BLaER1 (cell line): ENCODE measurements at regions not wholly inside any gene's neighbourhood (a gene's known extent, or its start where the extent isn't known, plus 50 kb on each side); places are given as distances from the start of the nearest gene placed in this dataset.

Experiments
- H3K27ac ChIP-seq: shearing (Covaris generic); formaldehyde crosslinking; 2 replicates; pipeline ENCODE4 v1.8.1; 2022
- H3K27me3 ChIP-seq: shearing (Covaris generic); formaldehyde crosslinking; 2 replicates; pipeline ENCODE4 v1.8.1; 2022
- H3K36me3 ChIP-seq: shearing (Covaris generic); formaldehyde crosslinking; 2 replicates; pipeline ENCODE4 v1.8.1; 2022
- H3K4me1 ChIP-seq: shearing (Covaris generic); formaldehyde crosslinking; 2 replicates; pipeline ENCODE4 v1.8.1; 2022
- H3K4me2 ChIP-seq: shearing (Covaris generic); formaldehyde crosslinking; 2 replicates; pipeline ENCODE4 v1.8.1; 2022
- H3K4me3 ChIP-seq: shearing (Covaris generic); formaldehyde crosslinking; 2 replicates; pipeline ENCODE4 v1.8.1; 2022
- H3K9ac ChIP-seq: shearing (Covaris generic); formaldehyde crosslinking; 2 replicates; pipeline ENCODE4 v1.8.1; 2022
- H3K9me3 ChIP-seq: shearing (Covaris generic); formaldehyde crosslinking; 2 replicates; pipeline ENCODE4 v1.8.1; 2022
- H4K20me1 ChIP-seq: shearing (Covaris generic); formaldehyde crosslinking; 2 replicates; pipeline ENCODE4 v1.8.1; 2022
- Cebpa-rat ChIP-seq: shearing (Covaris generic); IDR thresholded peaks from 2 replicates; pipeline ENCODE4 v1.8.1; 2022

- no peak overlapping the region for H3K27ac ChIP-seq
These were observed 352.4 kb downstream of the KLF5 start for GRCh38 chr13:73411067-73411809.

GRCh38 chr13:73406454-73406853, 347.6 kb downstream of the KLF5 start:
- H4K20me1 ChIP-seq: no peaks in the 10 kb centered on the region
- H3K9ac ChIP-seq: no peak overlapping the region
- no peaks in the 10 kb centered on the region for H3K36me3 ChIP-seq
- no peak for TF ChIP-seq Cebpa-rat
- no peaks in the 10 kb centered on the region for H3K9me3 ChIP-seq
- H3K27ac ChIP-seq: no peak overlapping the region
- H3K27me3 ChIP-seq: no peaks in the 10 kb centered on the region
- H3K4me1 ChIP-seq: no peaks in the 10 kb centered on the region
- no peak overlapping the region for H3K4me3 ChIP-seq
- no peak overlapping the region for H3K4me2 ChIP-seq

More at GRCh38 chr13:73411067-73411809, 352.4 kb downstream of the KLF5 start:
- H3K9me3 ChIP-seq: no peaks in the 10 kb centered on the region
- no peaks in the 10 kb centered on the region for H3K36me3 ChIP-seq
- no peak overlapping the region for H3K9ac ChIP-seq
- H3K4me3 ChIP-seq: no peak overlapping the region
- no peaks in the 10 kb centered on the region for H3K4me1 ChIP-seq
- no peaks in the 10 kb centered on the region for H3K27me3 ChIP-seq
- no peak overlapping the region for H3K4me2 ChIP-seq
- TF ChIP-seq Cebpa-rat: no peak
- no peaks in the 10 kb centered on the region for H4K20me1 ChIP-seq

GRCh38 chr13:73404581-73404980, 345.8 kb downstream of the KLF5 start:
- Histone ChIP-seq H3K4me2 (no peak overlapping the region), H3K9me3 (no peaks in the 10 kb centered on the region), H3K27me3 (no peaks in the 10 kb centered on the region), H3K9ac (no peak overlapping the region), H3K4me1 (no peaks in the 10 kb centered on the region), H3K36me3 (no peaks in the 10 kb centered on the region), H3K4me3 (no peak overlapping the region), H3K27ac (no peak overlapping the region), H4K20me1 (no peaks in the 10 kb centered on the region)
- TF ChIP-seq Cebpa-rat: no peak

GRCh38 chr13:73403355-73404120, 344.7 kb downstream of the KLF5 start:
- H3K4me3 ChIP-seq: no peak overlapping the region
- H3K27me3 ChIP-seq: no peaks in the 10 kb centered on the region
- H3K4me1 ChIP-seq: no peaks in the 10 kb centered on the region
- no peak for TF ChIP-seq Cebpa-rat
- no peaks in the 10 kb centered on the region for H3K9me3 ChIP-seq
- no peaks in the 10 kb centered on the region for H3K36me3 ChIP-seq
- no peak overlapping the region for H3K9ac ChIP-seq
- H3K4me2 ChIP-seq: no peak overlapping the region
- no peaks in the 10 kb centered on the region for H4K20me1 ChIP-seq
- no peak overlapping the region for H3K27ac ChIP-seq

GRCh38 chr13:73401769-73402168, 343.0 kb downstream of the KLF5 start:
- Histone ChIP-seq H4K20me1 (no peaks in the 10 kb centered on the region), H3K27me3 (no peaks in the 10 kb centered on the region), H3K9ac (no peak overlapping the region), H3K4me1 (no peaks in the 10 kb centered on the region), H3K4me2 (no peak overlapping the region), H3K4me3 (no peak overlapping the region), H3K9me3 (no peaks in the 10 kb centered on the region), H3K36me3 (no peaks in the 10 kb centered on the region), H3K27ac (no peak overlapping the region)
- no peak for TF ChIP-seq Cebpa-rat

GRCh38 chr13:73399347-73400216, 340.8 kb downstream of the KLF5 start:
- H3K9ac ChIP-seq: no peak overlapping the region
- H3K9me3 ChIP-seq: no peaks in the 10 kb centered on the region
- H3K36me3 ChIP-seq: no peaks in the 10 kb centered on the region
- H3K4me3 ChIP-seq: no peak overlapping the region
- no peak overlapping the region for H3K4me2 ChIP-seq
- no peaks in the 10 kb centered on the region for H3K4me1 ChIP-seq
- TF ChIP-seq Cebpa-rat: no peak
- no peaks in the 10 kb centered on the region for H4K20me1 ChIP-seq
- H3K27ac ChIP-seq: no peak overlapping the region
- no peaks in the 10 kb centered on the region for H3K27me3 ChIP-seq

GRCh38 chr13:73397496-73398305, 338.9 kb downstream of the KLF5 start:
- no peak overlapping the region for H3K27ac ChIP-seq
- H3K4me1 ChIP-seq: no peaks in the 10 kb centered on the region
- H3K9me3 ChIP-seq: no peaks in the 10 kb centered on the region
- H3K9ac ChIP-seq: no peak overlapping the region
- no peaks in the 10 kb centered on the region for H4K20me1 ChIP-seq
- no peaks in the 10 kb centered on the region for H3K36me3 ChIP-seq
- H3K4me2 ChIP-seq: no peak overlapping the region
- TF ChIP-seq Cebpa-rat: no peak
- no peak overlapping the region for H3K4me3 ChIP-seq
- H3K27me3 ChIP-seq: no peaks in the 10 kb centered on the region

- Histone ChIP-seq H3K9me3 (no peaks in the 10 kb centered on the region), H4K20me1 (no peaks in the 10 kb centered on the region), H3K36me3 (no peaks in the 10 kb centered on the region), H3K27ac (no peak overlapping the region), H3K4me3 (no peak overlapping the region), H3K4me2 (no peak overlapping the region), H3K27me3 (no peaks in the 10 kb centered on the region), H3K4me1 (no peaks in the 10 kb centered on the region), H3K9ac (no peak overlapping the region)
- no peak for TF ChIP-seq Cebpa-rat
These were observed 335.3 kb downstream of the KLF5 start for GRCh38 chr13:73394066-73394465.

- H3K27me3 ChIP-seq: no peaks in the 10 kb centered on the region
- no peak overlapping the region for H3K9ac ChIP-seq
- H4K20me1 ChIP-seq: no peaks in the 10 kb centered on the region
- H3K4me3 ChIP-seq: no peak overlapping the region
- no peaks in the 10 kb centered on the region for H3K36me3 ChIP-seq
- H3K4me1 ChIP-seq: no peaks in the 10 kb centered on the region
- no peak overlapping the region for H3K27ac ChIP-seq
- no peaks in the 10 kb centered on the region for H3K9me3 ChIP-seq
- no peak overlapping the region for H3K4me2 ChIP-seq
- TF ChIP-seq Cebpa-rat: no peak
These were observed 331.3 kb downstream of the KLF5 start for GRCh38 chr13:73390100-73390499.
